CD4-positive, CD25-positive, alpha-beta regulatory T cell (primary cell): ENCODE measurements at regions not wholly inside any gene's neighbourhood (a gene's known extent, or its start where the extent isn't known, plus 50 kb on each side); places are given as distances from the start of the nearest gene placed in this dataset.

ENCODE experiments used
- ATAC-seq, 2 donors: fragments of 150-1000 bp; cut with Tn5 transposase; one replicate each; pipeline ENCODE4 v1.10.0; 2021; ENCODE audit warnings: low read depth in 2 of 2, moderate number of reproducible peaks in 2 of 2, moderate library complexity in 1 of 2
- DNase-seq, 3 donors: peaks; one replicate each; pipeline versions ENCODE4 v3.0.0 to v3.0.0-alpha.2; 2012 to 2022; ENCODE audit warnings: mixed read lengths in 1 of 3
- H3K27ac ChIP-seq: one replicate; pipeline ENCODE4 v1.7.0; 2013; ENCODE audit warnings: mild to moderate bottlenecking, low read length; ENCODE audit not compliant: insufficient read depth, poor library complexity, severe bottlenecking
- H3K27me3 ChIP-seq: one replicate; pipeline ENCODE4 v1.7.0; 2013; ENCODE audit warnings: low read length; ENCODE audit not compliant: control insufficient read depth, insufficient read depth
- H3K36me3 ChIP-seq: one replicate; pipeline ENCODE4 v1.7.0; 2013; ENCODE audit warnings: mild to moderate bottlenecking, low read length, moderate library complexity; ENCODE audit not compliant: control insufficient read depth, insufficient read depth
- H3K4me1 ChIP-seq: 2 replicates; pipeline ENCODE4 v1.7.0; 2013; ENCODE audit warnings: mild to moderate bottlenecking, low read length; ENCODE audit not compliant: insufficient read depth, control insufficient read depth, poor library complexity, severe bottlenecking
- H3K4me3 ChIP-seq: one replicate; pipeline ENCODE4 v1.7.0; 2013; ENCODE audit warnings: low read depth, mild to moderate bottlenecking, low read length, moderate library complexity
- H3K9me3 ChIP-seq, 2 experiments: 1 replicate in 1 of 2; 2 replicates in 1 of 2; pipeline ENCODE4 v1.7.0; 2013; ENCODE audit warnings: low read length in 2 of 2, mild to moderate bottlenecking in 1 of 2, moderate library complexity in 1 of 2; ENCODE audit not compliant: control insufficient read depth in 2 of 2
- H3K27ac Mint-ChIP-seq, 3 donors: one replicate each; pipeline ENCODE4 v1.8.0; 2020 to 2022; ENCODE audit warnings: mild to moderate bottlenecking in 3 of 3, mixed read lengths in 3 of 3, moderate library complexity in 2 of 3
- H3K27me3 Mint-ChIP-seq: one replicate; pipeline ENCODE4 v1.8.0; 2022; ENCODE audit warnings: mild to moderate bottlenecking, mixed read lengths
- H3K36me3 Mint-ChIP-seq: one replicate; pipeline ENCODE4 v1.8.0; 2020; ENCODE audit warnings: mixed read lengths
- H3K4me1 Mint-ChIP-seq, 4 donors: one replicate each; pipeline ENCODE4 v1.8.0; 2020 to 2022; ENCODE audit warnings: mixed read lengths in 4 of 4, mild to moderate bottlenecking in 1 of 4
- H3K4me3 Mint-ChIP-seq, 4 donors: one replicate each; pipeline ENCODE4 v1.8.0; 2020 to 2022; ENCODE audit warnings: mild to moderate bottlenecking in 4 of 4, mixed read lengths in 4 of 4, moderate library complexity in 3 of 4
- H3K9me3 Mint-ChIP-seq, 7 donors: one replicate each; pipeline ENCODE4 v1.8.0; 2020 to 2022; ENCODE audit warnings: mixed read lengths in 7 of 7, mild to moderate bottlenecking in 3 of 7, moderate library complexity in 2 of 7

DNA sequence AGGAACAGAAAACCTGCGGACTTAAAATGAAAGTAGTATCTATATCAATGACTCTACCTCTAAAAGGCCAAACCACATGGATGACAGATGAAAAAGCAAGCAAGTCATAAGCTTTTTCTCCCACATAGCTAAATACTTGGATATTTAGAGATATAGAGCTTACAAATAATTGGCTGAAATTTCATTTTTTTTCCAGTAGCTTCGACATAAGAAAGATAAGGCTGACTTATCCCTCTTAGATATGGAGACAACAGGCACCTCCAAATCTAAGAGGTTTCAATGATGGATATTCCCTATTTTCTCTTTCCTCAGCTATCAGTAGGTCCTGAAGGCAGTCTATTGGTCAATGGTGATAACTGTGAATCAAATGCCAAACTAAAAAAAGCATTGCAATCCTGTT lies 460.3 kb downstream of the MEIS1 start:
- no peaks in the 10 kb centered on the region for H3K36me3 ChIP-seq
- Mint-ChIP-seq H3K27ac (no peak overlapping the region), H3K4me3 (no peak overlapping the region), H3K36me3 (no peaks in the 10 kb centered on the region), H3K9me3 (peaks cover 0 to 8% (median 4%) of the 10 kb centered on the region in 7 donors), H3K4me1 (no peaks in the 10 kb centered on the region), H3K27me3 (no peaks in the 10 kb centered on the region)
- H3K9me3 ChIP-seq = no peaks in the 10 kb centered on the region
- H3K27me3 ChIP-seq = no peaks in the 10 kb centered on the region
- H3K27ac ChIP-seq = no peak overlapping the region
- no peaks in the 10 kb centered on the region for H3K4me1 ChIP-seq
- DNase-seq (no peak), ATAC-seq (no peak)
- H3K4me3 ChIP-seq = no peak overlapping the region

- Histone ChIP-seq H3K4me1 (no peaks in the 10 kb centered on the region), H3K27ac (no peak overlapping the region), H3K27me3 (no peaks in the 10 kb centered on the region), H3K9me3 (no peaks in the 10 kb centered on the region), H3K36me3 (no peaks in the 10 kb centered on the region), H3K4me3 (no peak overlapping the region)
- Mint-ChIP-seq H3K9me3 (peaks cover 0 to 7% (median 1%) of the 10 kb centered on the region in 7 donors), H3K27ac (no peak overlapping the region), H3K4me3 (no peak overlapping the region), H3K4me1 (no peaks in the 10 kb centered on the region), H3K27me3 (no peaks in the 10 kb centered on the region), H3K36me3 (no peaks in the 10 kb centered on the region)
- DNase-seq = no peak
- ATAC-seq = no peak
Observed at GRCh38 chr2:66896131-66896530, 461.2 kb downstream of the MEIS1 start.

- Mint-ChIP-seq H3K27ac (no peak overlapping the region), H3K9me3 (peaks cover 0 to 9% (median 0%) of the 10 kb centered on the region in 7 donors), H3K4me1 (no peaks in the 10 kb centered on the region), H3K27me3 (no peaks in the 10 kb centered on the region), H3K36me3 (no peaks in the 10 kb centered on the region), H3K4me3 (no peak overlapping the region)
- no peaks in the 10 kb centered on the region for H3K4me1 ChIP-seq
- no peaks in the 10 kb centered on the region for H3K36me3 ChIP-seq
- ATAC-seq = no peak
- H3K27me3 ChIP-seq = no peaks in the 10 kb centered on the region
- DNase-seq = no peak
- no peak overlapping the region for H3K4me3 ChIP-seq
- no peak overlapping the region for H3K27ac ChIP-seq
- no peaks in the 10 kb centered on the region for H3K9me3 ChIP-seq
Observed at GRCh38 chr2:66897181-66897580, 462.3 kb downstream of the MEIS1 start.

- Mint-ChIP-seq H3K9me3 (peaks cover 0 to 12% (median 0%) of the 10 kb centered on the region in 7 donors), H3K27ac (no peak overlapping the region), H3K4me1 (no peaks in the 10 kb centered on the region), H3K27me3 (no peaks in the 10 kb centered on the region), H3K36me3 (no peaks in the 10 kb centered on the region), H3K4me3 (no peak overlapping the region)
- H3K4me1 ChIP-seq = no peaks in the 10 kb centered on the region
- no peak overlapping the region for H3K4me3 ChIP-seq
- H3K27me3 ChIP-seq = no peaks in the 10 kb centered on the region
- no peak for DNase-seq
- H3K36me3 ChIP-seq = no peaks in the 10 kb centered on the region
- H3K9me3 ChIP-seq = no peaks in the 10 kb centered on the region
- no peak overlapping the region for H3K27ac ChIP-seq
- ATAC-seq = no peak
Observed at GRCh38 chr2:66897691-66898150, 462.8 kb downstream of the MEIS1 start.

DNA sequence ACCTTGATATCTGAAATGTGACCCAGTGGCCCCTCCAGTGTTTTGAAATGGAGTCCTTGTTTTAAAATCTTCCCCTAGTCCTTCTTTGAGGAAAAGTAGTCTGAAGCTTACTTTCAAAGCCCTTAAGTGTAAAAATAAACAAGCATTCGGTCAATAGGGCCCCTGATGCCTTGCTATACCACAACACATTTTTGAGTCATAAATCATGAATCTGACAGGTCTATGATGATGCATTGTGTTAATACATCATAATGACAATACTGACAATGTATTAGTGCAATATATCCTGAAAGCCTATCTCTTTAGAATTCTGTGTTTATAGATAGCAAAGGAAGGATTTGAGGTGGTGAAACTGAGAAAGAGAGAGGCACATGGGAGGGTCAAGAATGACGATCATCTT lies 464.2 kb downstream of the MEIS1 start:
- DNase-seq (no peak), ATAC-seq (no peak)
- no peaks in the 10 kb centered on the region for H3K27me3 ChIP-seq
- H3K36me3 ChIP-seq = no peaks in the 10 kb centered on the region
- Mint-ChIP-seq H3K9me3 (peaks cover 0 to 12% (median 2%) of the 10 kb centered on the region in 7 donors), H3K27me3 (no peaks in the 10 kb centered on the region), H3K36me3 (no peaks in the 10 kb centered on the region), H3K4me1 (no peaks in the 10 kb centered on the region), H3K27ac (no peak overlapping the region), H3K4me3 (no peak overlapping the region)
- no peaks in the 10 kb centered on the region for H3K9me3 ChIP-seq
- no peak overlapping the region for H3K27ac ChIP-seq
- no peaks in the 10 kb centered on the region for H3K4me1 ChIP-seq
- no peak overlapping the region for H3K4me3 ChIP-seq

DNA sequence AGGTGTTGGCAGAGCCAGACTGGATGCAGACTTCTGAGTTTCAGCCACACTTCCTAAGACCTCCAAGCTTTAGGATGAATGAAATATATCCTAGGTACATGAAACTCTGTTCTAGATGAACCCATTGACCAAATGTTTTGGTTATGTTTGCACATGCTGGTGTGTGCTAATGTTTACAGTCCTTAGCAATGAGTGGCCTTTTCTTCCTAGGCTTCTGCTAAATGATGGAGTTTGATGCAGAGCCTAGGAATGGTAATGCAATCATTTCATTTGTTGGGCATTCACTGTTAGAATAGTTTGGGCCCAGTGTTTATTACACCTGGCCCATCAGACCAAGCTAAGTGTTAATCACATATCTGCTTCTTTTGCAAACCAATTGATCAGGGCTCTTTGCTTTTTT lies 464.7 kb downstream of the MEIS1 start:
- Mint-ChIP-seq H3K36me3 (no peaks in the 10 kb centered on the region), H3K4me3 (no peak overlapping the region), H3K9me3 (peaks cover 0 to 12% (median 2%) of the 10 kb centered on the region in 7 donors), H3K4me1 (no peaks in the 10 kb centered on the region), H3K27me3 (no peaks in the 10 kb centered on the region), H3K27ac (no peak overlapping the region)
- no peaks in the 10 kb centered on the region for H3K36me3 ChIP-seq
- H3K27me3 ChIP-seq = no peaks in the 10 kb centered on the region
- ATAC-seq = no peak
- H3K27ac ChIP-seq = no peak overlapping the region
- no peaks in the 10 kb centered on the region for H3K9me3 ChIP-seq
- no peak for DNase-seq
- no peak overlapping the region for H3K4me3 ChIP-seq
- no peaks in the 10 kb centered on the region for H3K4me1 ChIP-seq

DNA sequence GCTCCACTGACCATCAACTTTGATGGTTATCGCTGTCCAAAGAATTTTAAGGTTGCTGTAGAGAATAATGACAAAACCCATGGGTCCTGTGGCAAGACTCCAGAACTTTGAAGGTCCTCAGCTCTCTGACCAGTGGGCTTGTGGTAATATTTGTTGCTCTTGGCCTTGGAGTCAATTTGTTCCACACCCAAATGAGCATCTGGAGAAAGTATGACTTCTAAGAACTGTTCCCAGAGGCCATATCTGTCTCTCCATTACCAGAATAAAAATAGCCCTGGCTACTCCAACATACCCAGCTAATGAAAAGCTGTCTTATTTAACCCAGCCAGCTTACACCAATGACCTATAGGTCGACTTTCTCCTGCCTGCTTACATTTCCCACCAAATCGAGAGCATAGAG lies 466.4 kb downstream of the MEIS1 start:
- Mint-ChIP-seq H3K27me3 (no peaks in the 10 kb centered on the region), H3K4me1 (no peaks in the 10 kb centered on the region)
- ATAC-seq = no peak

GRCh38 chr2:66903183-66903582 lies 468.3 kb downstream of the MEIS1 start:
- Histone ChIP-seq H3K9me3 (no peaks in the 10 kb centered on the region), H3K4me1 (no peaks in the 10 kb centered on the region), H3K27me3 (no peaks in the 10 kb centered on the region), H3K4me3 (no peak overlapping the region), H3K27ac (no peak overlapping the region), H3K36me3 (no peaks in the 10 kb centered on the region)
- ATAC-seq (no peak), DNase-seq (no peak)
- Mint-ChIP-seq H3K36me3 (no peaks in the 10 kb centered on the region), H3K9me3 (peaks cover 0 to 16% (median 2%) of the 10 kb centered on the region in 7 donors), H3K4me1 (no peaks in the 10 kb centered on the region), H3K4me3 (no peak overlapping the region), H3K27ac (no peak overlapping the region), H3K27me3 (no peaks in the 10 kb centered on the region)

More for the DNA sequence above, 466.4 kb downstream of the MEIS1 start:
- no peak overlapping the region for H3K4me3 ChIP-seq
- Mint-ChIP-seq H3K4me3 (no peak overlapping the region), H3K36me3 (no peaks in the 10 kb centered on the region), H3K9me3 (peaks cover 0 to 12% (median 2%) of the 10 kb centered on the region in 7 donors), H3K27ac (no peak overlapping the region)
- H3K27me3 ChIP-seq = no peaks in the 10 kb centered on the region
- H3K9me3 ChIP-seq = no peaks in the 10 kb centered on the region
- no peaks in the 10 kb centered on the region for H3K4me1 ChIP-seq
- no peak overlapping the region for H3K27ac ChIP-seq
- H3K36me3 ChIP-seq = no peaks in the 10 kb centered on the region
- no peak for DNase-seq
